A673 (cell line): ENCODE measurements at regions not wholly inside any gene's neighbourhood (a gene's known extent, or its start where the extent isn't known, plus 50 kb on each side); places are given as distances from the start of the nearest gene placed in this dataset.

Source experiments
- EZH2 ChIP-seq: fragments of 200-600 bp; sonication (generic); IDR thresholded peaks from 2 replicates; pipeline ENCODE4 v1.6.1; 2017; ENCODE audit warnings: borderline replicate concordance, low read depth, mild to moderate bottlenecking, mixed read lengths, antibody characterized with exemption, low read length; ENCODE audit not compliant: poor library complexity, severe bottlenecking
- TF ChIP-seq, protein P1 (sequence below): fragments of 300-800, 200-600 bp; sonication (generic); conservative IDR thresholded peaks from 2 replicates; pipeline ENCODE4 v1.5.1; 2017; ENCODE audit warnings: low read depth, mild to moderate bottlenecking, antibody characterized with exemption, low read length, moderate library complexity, mixed read lengths

DNA sequence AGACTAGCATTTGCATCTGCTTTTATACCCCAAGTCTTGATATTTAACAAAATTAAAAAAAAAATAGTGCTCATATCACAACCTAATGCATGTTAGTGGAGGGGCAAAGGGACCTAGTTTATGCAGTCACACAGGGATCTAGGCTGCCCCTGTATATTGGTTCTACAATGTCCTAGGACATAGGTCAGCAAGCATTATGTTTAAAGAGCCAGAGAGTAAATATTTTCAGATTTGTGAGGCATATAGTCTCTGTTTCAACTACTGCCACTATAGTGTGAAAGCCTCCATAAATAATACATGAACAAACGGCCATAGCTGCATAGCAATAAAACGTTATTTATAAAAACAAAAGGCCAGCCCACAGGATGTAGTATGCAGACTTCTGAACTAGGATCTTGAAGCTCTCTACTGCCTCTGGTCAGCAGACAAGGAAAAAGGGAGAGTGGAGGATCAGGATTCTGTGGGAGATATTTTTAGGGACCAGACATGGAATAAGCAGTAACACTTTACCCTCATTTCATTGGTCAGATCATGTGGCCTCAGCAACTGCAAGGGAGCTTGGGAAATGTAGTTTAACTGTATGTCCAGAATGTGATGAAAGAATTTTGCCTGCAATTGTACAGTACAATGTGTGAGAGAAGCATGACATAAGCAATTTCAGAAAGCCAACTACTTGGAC is 414.2 kb upstream of the SPTLC3 start:
- TF ChIP-seq, protein P1, sequence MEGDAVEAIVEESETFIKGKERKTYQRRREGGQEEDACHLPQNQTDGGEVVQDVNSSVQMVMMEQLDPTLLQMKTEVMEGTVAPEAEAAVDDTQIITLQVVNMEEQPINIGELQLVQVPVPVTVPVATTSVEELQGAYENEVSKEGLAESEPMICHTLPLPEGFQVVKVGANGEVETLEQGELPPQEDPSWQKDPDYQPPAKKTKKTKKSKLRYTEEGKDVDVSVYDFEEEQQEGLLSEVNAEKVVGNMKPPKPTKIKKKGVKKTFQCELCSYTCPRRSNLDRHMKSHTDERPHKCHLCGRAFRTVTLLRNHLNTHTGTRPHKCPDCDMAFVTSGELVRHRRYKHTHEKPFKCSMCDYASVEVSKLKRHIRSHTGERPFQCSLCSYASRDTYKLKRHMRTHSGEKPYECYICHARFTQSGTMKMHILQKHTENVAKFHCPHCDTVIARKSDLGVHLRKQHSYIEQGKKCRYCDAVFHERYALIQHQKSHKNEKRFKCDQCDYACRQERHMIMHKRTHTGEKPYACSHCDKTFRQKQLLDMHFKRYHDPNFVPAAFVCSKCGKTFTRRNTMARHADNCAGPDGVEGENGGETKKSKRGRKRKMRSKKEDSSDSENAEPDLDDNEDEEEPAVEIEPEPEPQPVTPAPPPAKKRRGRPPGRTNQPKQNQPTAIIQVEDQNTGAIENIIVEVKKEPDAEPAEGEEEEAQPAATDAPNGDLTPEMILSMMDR = no peak
- TF ChIP-seq EZH2 = no peak
